ENCODE measurements at regions not wholly inside any gene's neighbourhood (a gene's known extent, or its start where the extent isn't known, plus 50 kb on each side); places are given as distances from the start of the nearest gene placed in this dataset.
"Not testable (repeated sequence)": the region's sequence is repeated elsewhere in the genome, so short reads cannot be mapped to it uniquely, and the experiment has no call there.

GRCh38 chr18:70808481-70809056, 519.7 kb downstream of the SOCS6 start:
- FAIRE-seq (no peak), DNase-seq (ENCODE audit: low read depth in 1 of 2, low spot score in 1 of 2) (no peak), ATAC-seq (no peak)
- Histone ChIP-seq H3K9me3 (no peaks in the 10 kb centered on the region), H3K27ac (no peak overlapping the region), H3K4me1 (no peaks in the 10 kb centered on the region), H3K4me2 (no peak overlapping the region), H3K4me3 (no peak overlapping the region)
- 17% methylated on average over 8 of the region's 8 CpGs for WGBS (ENCODE audit: missing lambda C conversion rate)
- ChIA-PET CTCF (no interaction called here), POLR2A (no interaction called here)
- no peak for TF ChIP-seq RNF2 (IDR thresholded peaks at IDR 0.05; ENCODE audit: borderline replicate concordance, low read depth)
- no peak for TF ChIP-seq RFX5 (IDR thresholded peaks at IDR 0.05)
- TF ChIP-seq E2F6 (IDR thresholded peaks at IDR 0.05; ENCODE audit: borderline replicate concordance, low read depth) = no peak
- TF ChIP-seq USF2 (IDR thresholded peaks at IDR 0.05) = no peak
- TF ChIP-seq FOSB (CRISPR knock-in tag; IDR thresholded peaks at IDR 0.05) = no peak
- no peak for TF ChIP-seq HOXA7 (CRISPR knock-in tag; IDR thresholded peaks at IDR 0.05)
- no peak for TF ChIP-seq POLR2AphosphoS2 (conservative IDR thresholded peaks at IDR 0.05; ENCODE audit: low read length)
- TF ChIP-seq BCL3 (IDR thresholded peaks at IDR 0.05) = no peak

- ChIA-PET POLR2A (no interaction called here), CTCF (interaction anchor here (1.3 kb wide), 1 partner anchor 29 kb away, joined by 3 read pairs; no protein-coding TSS in a partner anchor)
Observed at GRCh38 chr18:70781860-70782453, 493.1 kb downstream of the SOCS6 start.

GRCh38 chr18:70766254-70766653, 477.4 kb downstream of the SOCS6 start:
- H3K9me3 ChIP-seq; FAIRE-seq; POLR2A ChIA-PET; H3K27ac ChIP-seq; H3K4me2 ChIP-seq; CTCF ChIA-PET; DNase-seq (ENCODE audit: low read depth in 1 of 2, low spot score in 1 of 2); H3K4me3 ChIP-seq; H3K4me1 ChIP-seq; ATAC-seq: not testable (repeated sequence)
- TF ChIP-seq MAFK (IDR thresholded peaks at IDR 0.05; ENCODE audit: partially characterized antibody) = peak; percentile 36
- 16% methylated on average over 3 of the region's 3 CpGs for WGBS (ENCODE audit: missing lambda C conversion rate)

More at GRCh38 chr18:70781860-70782453, 493.1 kb downstream of the SOCS6 start:
- DNase-seq (ENCODE audit: low read depth in 1 of 2, low spot score in 1 of 2) (peak; percentile 7 to 22), FAIRE-seq (no peak), ATAC-seq (peak; percentile 77 to 87; a peak in 4 of 6 replicates)
- H3K4me1 ChIP-seq = no peaks in the 10 kb centered on the region
- H3K9me3 ChIP-seq = no peaks in the 10 kb centered on the region
- 2% methylated on average over 8 of the region's 8 CpGs for WGBS (ENCODE audit: missing lambda C conversion rate)
- H3K4me3 ChIP-seq = no peak overlapping the region
- H3K4me2 ChIP-seq = no peak overlapping the region
- TF ChIP-seq CTCF (IDR thresholded peaks at IDR 0.05) (peak; percentile 46), SMC3 (IDR thresholded peaks at IDR 0.05) (peak; percentile 32; the same call in 1 of the 3 replicates), RAD21 (conservative IDR thresholded peaks at IDR 0.05 in 1 of 2, IDR thresholded peaks at IDR 0.05 in 1 of 2) (peak; percentile 62 to 73), HOXA7 (CRISPR knock-in tag; IDR thresholded peaks at IDR 0.05) (no peak), EHF (CRISPR knock-in tag; IDR thresholded peaks at IDR 0.05) (no peak)
- no peak overlapping the region for H3K27ac ChIP-seq

GRCh38 chr18:70762812-70763211, 474.0 kb downstream of the SOCS6 start:
- 17% methylated on average over 3 of the region's 4 CpGs for WGBS (ENCODE audit: missing lambda C conversion rate)
- Histone ChIP-seq H3K4me2 (no peak overlapping the region), H3K27ac (no peak overlapping the region), H3K4me3 (no peak overlapping the region), H3K4me1 (no peaks in the 10 kb centered on the region), H3K9me3 (no peaks in the 10 kb centered on the region)
- FAIRE-seq = no peak
- no peak for DNase-seq (ENCODE audit: low read depth in 1 of 2, low spot score in 1 of 2)
- POLR2A ChIA-PET = no interaction called here
- CTCF ChIA-PET = no interaction called here
- ATAC-seq = no peak
- TF ChIP-seq ESRRA (IDR thresholded peaks at IDR 0.05; ENCODE audit: borderline replicate concordance, low read length) (no peak), POLR2A (IDR thresholded peaks at IDR 0.05; ENCODE audit: low read length) (no peak), SMC3 (IDR thresholded peaks at IDR 0.05) (no peak), NFE2L2 (conservative IDR thresholded peaks at IDR 0.05; ENCODE audit: low read length) (no peak), MAFK (IDR thresholded peaks at IDR 0.05; ENCODE audit: partially characterized antibody) (peak; percentile 58), RAD21 (conservative IDR thresholded peaks at IDR 0.05 in 1 of 2, IDR thresholded peaks at IDR 0.05 in 1 of 2) (no peak), ZSCAN20 (CRISPR knock-in tag; IDR thresholded peaks at IDR 0.05) (no peak), RFX5 (IDR thresholded peaks at IDR 0.05) (no peak)
